ENCODE measurements at regions not wholly inside any gene's neighbourhood (a gene's known extent, or its start where the extent isn't known, plus 50 kb on each side); places are given as distances from the start of the nearest gene placed in this dataset.

DNA sequence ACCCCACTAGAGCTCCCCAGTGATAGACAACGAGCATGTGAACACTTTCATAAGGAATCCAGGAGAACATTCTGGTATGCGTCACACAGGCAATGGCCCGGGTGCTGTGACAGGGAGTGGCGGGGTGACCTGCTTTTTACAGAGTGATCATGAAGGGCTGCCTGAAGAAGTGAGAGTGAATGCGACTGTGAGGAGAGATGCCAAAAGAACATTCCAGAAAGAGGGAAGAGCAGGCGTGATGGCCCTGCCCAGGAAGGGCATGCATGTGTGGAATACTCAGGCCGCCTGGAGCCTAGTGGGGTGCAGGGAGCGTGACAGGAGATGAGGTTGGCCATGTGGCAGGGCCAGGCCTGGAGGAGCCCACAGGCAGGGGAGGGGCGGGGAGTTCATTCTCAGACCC lies 53.8 kb downstream of the FZD10 start:
- DNase-seq (ENCODE audit: low spot score), result no peak

GRCh38 chr12:130218682-130219081 lies 56.4 kb downstream of the FZD10 start:
- no peak for DNase-seq (ENCODE audit: low spot score)

DNA sequence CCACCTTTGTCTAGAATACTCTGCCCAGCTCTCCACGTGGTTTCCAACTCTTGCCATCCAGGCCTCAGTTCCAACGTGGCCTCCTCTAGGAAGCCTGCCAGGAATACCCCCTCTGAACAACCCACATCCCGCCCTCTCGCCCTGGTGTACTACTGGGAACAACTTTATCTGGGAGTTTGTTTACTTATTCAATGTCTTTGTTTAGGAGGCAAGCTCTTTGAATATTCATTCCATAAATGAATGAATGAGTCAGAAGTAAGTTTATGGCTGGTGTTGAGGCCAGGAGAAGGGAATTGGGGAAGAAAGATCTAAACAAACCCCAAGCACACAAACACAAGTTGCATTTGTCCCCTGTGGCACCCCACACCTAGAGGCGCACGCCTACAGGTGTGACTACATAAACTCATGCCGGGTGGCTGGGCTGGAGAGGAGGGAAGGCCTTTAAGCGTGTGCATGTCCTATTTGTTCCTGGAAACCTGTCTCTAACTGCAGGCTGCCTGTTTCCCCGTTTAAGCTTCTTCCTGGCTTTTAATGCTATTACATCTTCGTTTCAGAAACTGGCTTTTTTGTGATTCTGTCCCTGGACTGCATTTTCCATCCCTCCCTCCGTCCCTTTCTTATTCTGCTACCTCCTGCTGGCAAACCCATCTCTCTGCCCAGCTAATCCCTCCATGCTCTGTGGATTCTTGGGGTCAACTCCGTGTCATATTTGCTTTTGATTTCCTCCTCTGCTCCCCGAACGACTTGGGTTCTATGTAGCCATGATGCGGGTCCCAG lies 57.9 kb downstream of the FZD10 start:
- DNase-seq (ENCODE audit: low spot score), result no peak

- DNase-seq (ENCODE audit: low spot score), result no peak
These were observed 58.4 kb downstream of the FZD10 start for GRCh38 chr12:130220706-130221100.

DNA sequence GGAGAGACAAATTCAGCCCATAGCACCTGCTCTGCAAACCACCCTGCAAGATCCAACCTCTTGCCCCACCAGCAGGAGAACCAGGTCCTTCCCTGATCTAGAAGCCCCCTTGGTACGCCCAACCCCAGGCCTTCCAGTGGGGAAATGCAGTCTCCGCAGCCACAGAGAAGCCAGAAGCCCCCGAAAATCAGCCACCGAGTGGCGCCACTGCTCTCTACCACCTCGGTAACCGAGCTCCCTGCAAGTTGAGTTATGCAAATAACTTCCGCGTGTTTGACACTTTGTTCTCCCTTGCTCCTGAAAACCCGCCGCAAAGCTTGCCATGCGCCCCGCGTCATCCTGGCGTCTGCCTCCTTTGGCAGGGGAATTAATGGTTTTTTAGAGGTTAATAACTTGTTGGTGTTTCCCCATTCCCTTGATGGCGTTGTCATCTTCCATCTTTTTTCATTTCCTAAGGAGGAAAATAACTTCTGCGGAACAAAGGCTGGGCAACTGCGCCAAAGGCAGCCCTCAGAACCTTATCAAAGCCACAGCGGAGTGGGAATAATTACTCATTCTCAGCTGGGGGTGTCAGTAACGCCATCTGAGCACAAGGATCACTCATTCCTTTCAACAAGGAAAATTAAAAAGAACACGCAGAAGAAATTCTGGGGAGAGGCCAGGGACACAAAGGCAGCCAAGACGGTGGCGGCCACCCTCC lies 60.4 kb downstream of the FZD10 start:
- no peak for DNase-seq (ENCODE audit: low spot score)

GRCh38 chr12:130223767-130224244 lies 61.5 kb downstream of the FZD10 start:
- no peak for DNase-seq (ENCODE audit: low spot score)

GRCh38 chr12:130224613-130225012 lies 62.3 kb downstream of the FZD10 start:
- DNase-seq (ENCODE audit: low spot score), result no peak

DNA sequence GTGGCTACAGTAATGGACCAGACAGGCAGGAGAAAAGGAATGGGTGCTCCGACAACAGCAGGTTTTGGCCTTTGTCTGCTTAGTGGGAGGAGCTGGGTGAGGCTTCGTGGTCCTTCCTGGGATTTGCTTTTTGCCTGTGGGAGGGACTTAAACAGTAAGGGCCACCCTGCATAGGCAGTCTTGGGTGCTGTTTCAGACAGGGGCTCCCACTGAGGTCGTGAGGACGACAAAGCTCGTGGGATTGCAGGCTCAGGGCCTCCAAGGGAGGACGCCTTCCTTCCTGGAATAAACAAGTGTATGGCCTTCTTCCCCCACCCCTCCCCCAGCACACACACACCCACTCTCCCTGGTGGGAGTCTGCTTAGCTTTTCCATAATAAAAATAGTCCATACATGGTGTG lies 63.1 kb downstream of the FZD10 start:
- DNase-seq (ENCODE audit: low spot score), result no peak

DNA sequence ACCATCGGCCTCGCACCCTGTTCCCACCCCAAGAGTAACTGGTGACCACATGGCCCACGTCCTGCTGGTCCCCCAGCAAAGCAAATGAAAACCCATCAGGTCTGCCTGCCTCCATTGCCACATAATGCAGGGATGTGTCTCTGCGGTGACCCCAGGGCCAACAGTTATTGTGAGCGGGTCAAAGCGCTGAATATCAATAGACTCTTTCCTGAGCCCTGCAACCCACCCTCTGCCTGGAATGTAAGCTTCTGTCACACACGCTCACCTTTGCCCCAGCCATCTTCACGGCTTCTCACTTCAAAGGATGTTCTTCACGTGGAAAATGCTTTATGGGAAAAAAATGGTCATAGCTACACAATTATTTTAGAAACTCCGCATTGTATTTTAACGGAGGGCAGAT lies 63.9 kb downstream of the FZD10 start:
- no peak for DNase-seq (ENCODE audit: low spot score)

GRCh38 chr12:130226771-130227170 lies 64.5 kb downstream of the FZD10 start:
- no peak for DNase-seq (ENCODE audit: low spot score)

GRCh38 chr12:130227641-130228040 lies 65.4 kb downstream of the FZD10 start:
- DNase-seq (ENCODE audit: low spot score), result no peak

DNA sequence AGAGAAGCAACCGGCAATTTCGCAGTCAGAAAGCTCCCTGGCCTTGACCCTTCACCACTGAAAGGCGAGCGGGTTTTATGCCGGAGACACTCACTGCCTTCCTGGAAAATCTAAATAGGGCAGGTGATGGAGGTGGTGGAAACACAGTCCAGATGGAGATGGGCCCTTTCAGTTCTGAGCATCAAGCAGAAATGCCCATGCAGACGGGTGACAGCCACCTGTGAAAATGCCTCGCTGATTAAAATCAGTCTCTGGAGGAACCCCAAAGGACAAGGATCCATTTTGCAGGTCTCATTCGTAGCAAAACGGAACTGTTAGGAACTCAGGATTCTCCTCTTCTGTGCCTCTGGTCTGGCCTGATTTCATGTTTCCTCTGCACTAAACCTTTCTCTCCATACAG lies 74.2 kb downstream of the FZD10 start:
- DNase-seq (ENCODE audit: low spot score), result no peak

DNA sequence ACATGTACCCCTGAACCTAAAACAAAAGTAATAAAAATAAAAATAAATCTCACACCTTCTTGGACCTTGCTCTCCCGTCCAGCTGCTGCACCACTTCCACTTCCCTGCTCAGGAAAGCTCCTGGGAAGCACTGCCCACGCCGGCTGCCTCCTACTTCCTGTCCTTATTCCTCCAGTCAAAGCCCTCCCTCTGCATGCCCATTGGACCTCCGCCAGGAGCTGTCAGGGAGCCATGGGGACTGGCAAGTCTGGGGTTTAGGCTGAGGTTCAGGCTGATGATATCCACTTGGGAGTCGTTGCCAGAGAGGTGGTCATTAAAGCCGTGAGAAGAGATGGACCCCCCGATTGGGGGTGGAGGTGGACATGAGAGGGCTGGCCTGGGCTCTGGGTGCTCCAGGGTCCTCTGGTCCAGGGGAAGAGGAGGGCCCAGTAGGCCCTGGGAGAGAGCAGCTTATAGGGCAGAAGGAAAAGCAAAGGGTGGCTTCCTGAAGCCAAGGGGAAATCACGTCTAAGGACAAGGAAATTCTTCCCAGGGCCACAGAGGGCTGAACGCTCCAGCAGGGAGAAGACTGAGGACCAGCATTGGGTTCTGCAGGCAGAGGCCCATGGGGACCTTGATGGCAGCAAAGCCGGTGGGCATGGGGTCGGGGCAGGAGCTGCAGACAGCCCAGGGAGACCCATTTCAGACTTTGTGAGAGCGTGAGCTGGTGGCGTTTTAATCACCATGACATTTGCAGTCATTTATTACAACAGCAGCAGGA lies 78.7 kb downstream of the FZD10 start:
- DNase-seq (ENCODE audit: low spot score), result peak; percentile 32

DNA sequence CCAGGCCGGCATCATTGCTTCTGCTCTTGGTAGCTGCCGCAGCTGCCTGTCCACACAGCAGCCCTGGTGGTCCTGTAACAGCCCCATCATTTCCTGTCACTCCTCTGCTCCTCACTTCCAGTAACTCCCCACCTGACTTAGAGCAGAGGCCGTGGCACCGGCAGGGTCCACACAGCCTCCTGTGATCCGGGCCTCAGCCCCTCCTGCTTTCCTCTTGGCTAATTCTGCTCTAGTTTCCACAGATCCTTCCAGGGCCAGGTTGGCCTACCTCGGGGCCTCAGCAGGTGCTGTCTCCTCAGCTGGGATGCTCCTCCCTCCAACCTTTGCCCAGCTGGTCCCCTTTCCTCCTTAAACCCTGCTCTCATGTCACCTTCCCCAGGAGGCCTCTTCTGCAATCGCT lies 80.2 kb downstream of the FZD10 start:
- DNase-seq (ENCODE audit: low spot score), result no peak

DNA sequence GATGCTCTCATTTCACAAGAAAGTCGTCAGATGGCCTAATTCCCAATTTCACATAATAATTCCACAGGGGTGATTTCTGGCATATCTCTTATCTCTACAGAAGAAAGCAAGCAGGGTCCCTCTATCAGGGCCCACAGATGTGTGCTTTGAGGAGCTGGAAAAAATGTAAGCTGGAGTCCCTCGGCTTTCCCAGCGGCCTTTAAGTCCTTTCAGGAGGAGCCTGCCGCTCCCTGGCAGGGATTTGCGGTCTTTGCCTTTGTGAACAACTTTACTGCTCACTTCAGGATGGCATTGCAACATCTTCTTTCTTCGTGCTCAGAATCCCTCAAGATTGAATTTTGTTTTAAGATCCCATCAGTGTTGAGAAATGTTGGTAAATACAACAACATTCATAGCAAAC lies 83.0 kb downstream of the FZD10 start:
- no peak for DNase-seq (ENCODE audit: low spot score)

- DNase-seq (ENCODE audit: low spot score), result no peak
These were observed 84.3 kb downstream of the FZD10 start for GRCh38 chr12:130246560-130246959.

DNA sequence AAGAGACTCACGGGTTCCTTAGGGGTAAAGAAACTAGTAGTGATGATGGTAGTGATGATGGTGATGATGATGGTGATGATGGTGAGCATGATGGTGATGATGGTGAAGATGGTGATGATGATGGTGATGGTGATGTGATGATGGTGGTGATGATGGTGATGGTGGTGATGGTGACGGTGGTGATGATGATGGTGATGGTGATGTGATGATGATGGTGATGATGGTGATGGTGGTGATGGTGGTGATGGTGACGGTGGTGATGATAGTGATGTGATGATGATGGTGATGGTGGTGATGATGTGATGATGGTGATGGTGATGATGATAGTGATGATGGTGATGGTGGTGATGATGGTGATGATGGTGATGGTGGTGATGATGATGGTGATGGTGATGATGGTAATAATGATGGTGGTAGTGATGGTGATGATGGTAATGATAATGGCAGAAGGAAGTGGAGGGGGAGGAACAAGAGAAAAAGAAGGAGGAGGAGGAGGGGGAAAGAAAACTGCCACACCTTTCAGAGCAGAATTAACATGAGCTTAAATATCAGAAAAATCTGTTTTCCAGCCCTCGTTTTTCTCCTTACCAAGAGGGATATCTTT lies 85.5 kb downstream of the FZD10 start:
- DNase-seq (ENCODE audit: low spot score), result no peak

DNA sequence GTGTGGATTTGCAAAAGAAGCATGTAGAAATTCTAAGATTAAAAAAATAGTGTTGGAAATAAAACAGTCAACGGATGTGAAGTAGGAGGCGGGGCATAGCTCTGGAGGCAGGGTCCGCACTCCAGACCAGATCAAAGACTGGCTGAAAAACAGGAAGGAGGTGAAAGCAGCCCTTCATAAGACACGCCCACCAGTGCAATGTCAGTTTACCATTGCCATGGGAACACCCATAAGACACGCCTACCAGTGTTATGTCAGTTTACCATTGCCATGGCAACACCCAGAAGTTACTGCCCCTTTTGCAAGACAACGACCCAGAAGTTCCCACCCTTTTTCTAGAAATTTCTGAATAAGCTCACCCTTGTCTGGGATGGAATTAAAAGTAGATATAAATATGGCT lies 87.1 kb downstream of the FZD10 start:
- DNase-seq (ENCODE audit: low spot score), result no peak

GRCh38 chr12:130251236-130251780 lies 86.4 kb upstream of the PIWIL1 start:
- no peak for DNase-seq (ENCODE audit: low spot score)

DNA sequence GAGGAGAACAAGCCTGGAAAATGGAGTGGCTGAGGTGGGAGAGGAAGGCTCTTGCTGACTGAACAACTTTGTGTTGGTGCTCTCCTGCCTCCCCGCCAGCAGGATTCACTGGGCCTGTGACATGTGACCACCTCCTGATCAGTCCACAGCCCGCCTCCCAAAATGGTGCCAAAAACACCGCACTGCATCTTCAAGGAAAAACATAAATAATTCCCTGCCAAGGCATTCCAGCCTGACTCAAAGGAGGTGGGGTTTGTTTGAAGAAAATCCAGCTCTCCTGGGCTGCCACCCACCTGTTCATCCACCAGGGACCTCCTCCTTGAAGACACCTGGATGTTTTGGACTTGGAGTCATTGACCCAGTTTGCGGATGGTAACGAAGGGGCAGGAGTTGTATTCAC lies 83.8 kb upstream of the PIWIL1 start:
- no peak for DNase-seq (ENCODE audit: low spot score)

DNA sequence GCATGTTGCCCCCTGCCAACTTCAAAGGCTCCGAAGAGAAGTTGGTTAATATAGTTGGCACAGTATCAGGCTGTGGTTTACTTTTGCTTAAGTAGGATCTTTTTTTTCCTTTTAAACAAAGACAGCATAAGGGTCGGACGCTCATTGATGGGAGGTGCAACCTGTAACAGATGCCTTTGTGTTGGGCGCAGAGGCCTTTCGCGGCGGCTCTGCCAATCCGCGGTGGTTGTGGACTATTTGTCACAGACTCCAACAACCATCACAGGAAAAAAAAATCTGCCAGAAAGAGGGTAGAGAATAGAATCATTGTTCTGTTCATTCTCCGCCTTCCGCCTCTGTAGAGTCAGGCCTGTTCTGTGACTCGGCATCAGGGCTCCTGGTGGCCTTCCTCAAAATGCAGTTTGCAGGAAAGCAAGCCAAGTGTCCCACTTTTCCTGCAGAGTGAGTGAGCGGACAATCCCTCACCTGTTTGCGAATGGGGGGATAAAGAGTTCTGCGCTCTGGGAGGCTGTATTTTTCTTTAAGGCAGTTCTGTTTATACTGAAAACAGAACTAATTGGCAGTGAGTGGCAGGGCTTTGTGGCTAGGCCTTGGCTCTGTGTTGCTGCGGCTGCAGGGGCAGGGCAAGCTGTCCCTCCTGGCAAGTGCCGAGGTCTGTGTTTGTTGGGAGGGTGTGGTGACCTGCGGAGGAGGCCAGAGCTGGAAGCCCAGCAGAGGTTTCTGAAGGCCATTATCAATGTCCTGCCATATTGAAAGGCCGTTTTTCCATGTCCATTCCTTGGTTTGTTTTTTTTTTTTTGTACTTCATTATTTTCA lies 83.0 kb upstream of the PIWIL1 start:
- DNase-seq (ENCODE audit: low spot score), result no peak

All from ureter (tissue), 1 donor.